ENCODE measurements at regions not wholly inside any gene's neighbourhood (a gene's known extent, or its start where the extent isn't known, plus 50 kb on each side); places are given as distances from the start of the nearest gene placed in this dataset.

- WGBS, 2 donors (ENCODE audit: low coverage in 1 of 2) = 47 to 80% methylated on average over 1 of the region's 1 CpG
- Histone ChIP-seq H3K9me3 (no peaks in the 10 kb centered on the region), H3K27ac (no peak overlapping the region), H3K27me3 (no peaks in the 10 kb centered on the region), H3K4me1 (no peaks in the 10 kb centered on the region), H3K4me3 (no peak overlapping the region), H3K36me3 (no peaks in the 10 kb centered on the region)
- no peak for DNase-seq
- TF ChIP-seq POLR2A (IDR thresholded peaks at IDR 0.05) (no peak), POLR2AphosphoS5 (IDR thresholded peaks at IDR 0.05) (no peak), EP300 (IDR thresholded peaks at IDR 0.05; ENCODE audit: low read depth) (no peak)
- TF ChIP-seq, protein P1, sequence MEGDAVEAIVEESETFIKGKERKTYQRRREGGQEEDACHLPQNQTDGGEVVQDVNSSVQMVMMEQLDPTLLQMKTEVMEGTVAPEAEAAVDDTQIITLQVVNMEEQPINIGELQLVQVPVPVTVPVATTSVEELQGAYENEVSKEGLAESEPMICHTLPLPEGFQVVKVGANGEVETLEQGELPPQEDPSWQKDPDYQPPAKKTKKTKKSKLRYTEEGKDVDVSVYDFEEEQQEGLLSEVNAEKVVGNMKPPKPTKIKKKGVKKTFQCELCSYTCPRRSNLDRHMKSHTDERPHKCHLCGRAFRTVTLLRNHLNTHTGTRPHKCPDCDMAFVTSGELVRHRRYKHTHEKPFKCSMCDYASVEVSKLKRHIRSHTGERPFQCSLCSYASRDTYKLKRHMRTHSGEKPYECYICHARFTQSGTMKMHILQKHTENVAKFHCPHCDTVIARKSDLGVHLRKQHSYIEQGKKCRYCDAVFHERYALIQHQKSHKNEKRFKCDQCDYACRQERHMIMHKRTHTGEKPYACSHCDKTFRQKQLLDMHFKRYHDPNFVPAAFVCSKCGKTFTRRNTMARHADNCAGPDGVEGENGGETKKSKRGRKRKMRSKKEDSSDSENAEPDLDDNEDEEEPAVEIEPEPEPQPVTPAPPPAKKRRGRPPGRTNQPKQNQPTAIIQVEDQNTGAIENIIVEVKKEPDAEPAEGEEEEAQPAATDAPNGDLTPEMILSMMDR (IDR thresholded peaks at IDR 0.05) = no peak
- in situ Hi-C loops (cut with MboI; ENCODE audit: low pct_ligation_motif_present in 1 of 4, low pct_unique_long_range_greater_than_20kb in 1 of 4, low sequenced_read_pairs in 3 of 4) (no loop called here), intact Hi-C loops (cut with DNase I; ENCODE audit: low total_unique reads) (no loop called here)
Measured at GRCh38 chrX:124238268-124238667, 94.2 kb upstream of the TEX13D start.

- Histone ChIP-seq H3K4me3 (no peak overlapping the region), H3K4me1 (no peaks in the 10 kb centered on the region), H3K27me3 (no peaks in the 10 kb centered on the region), H3K36me3 (no peaks in the 10 kb centered on the region), H3K27ac (no peak overlapping the region), H3K9me3 (no peaks in the 10 kb centered on the region)
- intact Hi-C loops (cut with DNase I; ENCODE audit: low total_unique reads) (no loop called here), in situ Hi-C loops (cut with MboI; ENCODE audit: low pct_ligation_motif_present in 1 of 4, low pct_unique_long_range_greater_than_20kb in 1 of 4, low sequenced_read_pairs in 3 of 4) (no loop called here)
- TF ChIP-seq POLR2A (IDR thresholded peaks at IDR 0.05) (no peak), EP300 (IDR thresholded peaks at IDR 0.05; ENCODE audit: low read depth) (no peak), POLR2AphosphoS5 (IDR thresholded peaks at IDR 0.05) (no peak)
- TF ChIP-seq, protein P1 (IDR thresholded peaks at IDR 0.05) = no peak
- WGBS, 2 donors (ENCODE audit: low coverage in 1 of 2) = 62% methylated on average over 2 of the region's 2 CpGs; no CpG with 5 or more reads in 1 of the 2 donors
- DNase-seq = no peak
Measured at GRCh38 chrX:124239324-124239723, 93.1 kb upstream of the TEX13D start.

DNA sequence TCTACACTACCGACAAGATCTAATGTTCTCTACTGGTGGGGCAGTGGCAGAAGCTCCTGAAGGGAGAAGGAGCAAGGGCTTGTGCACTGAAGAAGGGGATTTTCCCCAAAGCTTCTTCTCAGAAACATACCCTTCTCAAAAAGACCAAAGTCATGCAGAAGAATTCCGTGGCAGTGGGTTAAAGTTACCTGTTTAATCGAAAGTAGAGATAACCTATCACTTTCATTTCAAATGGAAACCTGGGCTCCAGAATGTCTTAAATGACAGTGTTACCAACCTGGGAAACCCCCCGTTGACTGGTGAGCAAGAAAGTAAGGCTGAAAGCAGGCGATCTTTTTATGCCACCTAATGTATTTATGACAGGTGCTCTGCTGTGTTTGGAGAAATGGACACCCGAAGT, 92.5 kb upstream of the TEX13D start:
- Histone ChIP-seq H3K36me3 (no peaks in the 10 kb centered on the region), H3K4me3 (no peak overlapping the region), H3K27ac (no peak overlapping the region), H3K27me3 (no peaks in the 10 kb centered on the region), H3K9me3 (no peaks in the 10 kb centered on the region), H3K4me1 (no peaks in the 10 kb centered on the region)
- DNase-seq = no peak
- in situ Hi-C loops (cut with MboI; ENCODE audit: low pct_ligation_motif_present in 1 of 4, low pct_unique_long_range_greater_than_20kb in 1 of 4, low sequenced_read_pairs in 3 of 4) (no loop called here), intact Hi-C loops (cut with DNase I; ENCODE audit: low total_unique reads) (no loop called here)
- TF ChIP-seq POLR2A (IDR thresholded peaks at IDR 0.05) (no peak), POLR2AphosphoS5 (IDR thresholded peaks at IDR 0.05) (no peak), EP300 (IDR thresholded peaks at IDR 0.05; ENCODE audit: low read depth) (no peak)
- WGBS, 2 donors (ENCODE audit: low coverage in 1 of 2) = 53 to 83% methylated on average over 1 to 6 of the region's 6 CpGs

DNA sequence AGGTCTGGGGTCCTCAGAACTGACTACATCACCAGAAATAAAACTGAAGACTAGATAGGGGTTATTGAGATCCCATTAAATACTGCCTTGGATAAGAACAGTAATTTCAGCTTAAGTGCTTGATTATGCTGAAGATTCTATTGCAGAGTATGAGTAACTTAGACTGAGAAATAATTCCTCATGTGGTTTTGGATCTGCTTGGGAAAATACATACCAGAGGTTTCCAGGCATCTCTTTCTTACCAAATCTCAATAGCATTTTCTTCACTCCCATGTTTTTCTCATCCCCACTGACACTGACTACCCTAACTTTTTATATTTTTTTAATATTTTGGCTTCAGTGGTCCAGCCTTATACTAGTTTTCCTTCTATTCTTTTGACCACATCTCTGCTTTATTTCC, 92.0 kb upstream of the TEX13D start:
- in situ Hi-C loops (cut with MboI; ENCODE audit: low pct_ligation_motif_present in 1 of 4, low pct_unique_long_range_greater_than_20kb in 1 of 4, low sequenced_read_pairs in 3 of 4) = no loop called here

More for the DNA sequence above, 92.0 kb upstream of the TEX13D start:
- Histone ChIP-seq H3K36me3 (no peaks in the 10 kb centered on the region), H3K27me3 (no peaks in the 10 kb centered on the region), H3K4me1 (no peaks in the 10 kb centered on the region), H3K27ac (no peak overlapping the region), H3K9me3 (no peaks in the 10 kb centered on the region), H3K4me3 (no peak overlapping the region)
- intact Hi-C loops (cut with DNase I; ENCODE audit: low total_unique reads) = no loop called here
- no peak for DNase-seq
- TF ChIP-seq, protein P1 (IDR thresholded peaks at IDR 0.05) = no peak
- TF ChIP-seq EP300 (IDR thresholded peaks at IDR 0.05; ENCODE audit: low read depth) = no peak
- no peak for TF ChIP-seq POLR2A (IDR thresholded peaks at IDR 0.05)
- TF ChIP-seq POLR2AphosphoS5 (IDR thresholded peaks at IDR 0.05) = no peak
